ENCODE measurements at regions not wholly inside any gene's neighbourhood (a gene's known extent, or its start where the extent isn't known, plus 50 kb on each side); places are given as distances from the start of the nearest gene placed in this dataset.

DNA sequence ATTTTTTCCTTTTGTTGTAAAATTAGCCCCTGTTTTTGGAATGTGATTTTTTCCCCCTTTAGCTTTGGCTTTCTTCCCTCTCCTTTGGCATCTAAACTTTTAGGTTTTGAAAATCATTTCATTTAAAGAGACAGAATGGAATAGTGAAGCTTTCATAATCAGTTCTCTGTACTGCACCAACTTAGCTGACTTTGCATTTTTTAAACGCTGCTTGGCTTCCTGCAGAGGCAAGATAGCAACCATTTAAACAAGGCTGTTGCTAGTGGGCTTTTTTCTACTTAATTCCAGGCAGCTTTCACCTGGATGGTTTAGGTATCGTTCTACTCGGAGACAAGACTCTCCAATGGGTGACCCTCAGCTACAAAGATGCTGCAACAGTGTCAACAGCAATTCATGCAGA lies 267.9 kb upstream of the PKDCC start:
- Histone ChIP-seq H3K4me3 (ENCODE audit: low read length in 2 of 2) (no peak overlapping the region), H2BK12ac (ENCODE audit: low read length) (no peak overlapping the region), H3K27me3 (ENCODE audit: control insufficient read depth in 3 of 3, insufficient read depth in 3 of 3, low read depth in 1 of 3, low read length in 3 of 3) (peaks cover 0 to 2% (median 0%) of the 10 kb centered on the region in 3 experiments), H3K14ac (ENCODE audit: low read length) (no peak overlapping the region), H3K4me1 (ENCODE audit: control insufficient read depth in 2 of 2, insufficient read depth in 1 of 2, low read depth in 1 of 2, low read length in 2 of 2) (peaks cover 0 to 3% of the 10 kb centered on the region in 2 donors), H3K9ac (ENCODE audit: low read depth, low read length, poor library complexity) (no peak overlapping the region), H3K79me1 (ENCODE audit: low read depth, low read length) (no peaks in the 10 kb centered on the region), H3K4ac (ENCODE audit: low read length) (no peak overlapping the region), H4K8ac (ENCODE audit: low read depth, low read length) (no peak overlapping the region), H3K27ac (replicated peaks; ENCODE audit: low read length) (no peak overlapping the region), H3K23ac (ENCODE audit: low read depth, low read length, poor library complexity) (no peak overlapping the region), H2BK15ac (ENCODE audit: low read length) (no peak overlapping the region), H2AFZ (ENCODE audit: low read length) (no peak overlapping the region), H2BK5ac (ENCODE audit: low read length) (no peak overlapping the region), H2BK120ac (ENCODE audit: low read depth, low read length) (no peak overlapping the region), H2AK5ac (ENCODE audit: low read depth, low read length) (no peak overlapping the region), H3K18ac (ENCODE audit: low read length) (no peak overlapping the region), H3K4me2 (ENCODE audit: insufficient read depth, low read length, poor library complexity, severe bottlenecking) (no peak overlapping the region), H3K9me3 (replicated peaks in 1 of 2; ENCODE audit: control insufficient read depth in 2 of 2, insufficient read depth in 1 of 2, low read depth in 1 of 2, low read length in 2 of 2) (peaks cover 0 to 2% of the 10 kb centered on the region in 2 donors), H4K91ac (ENCODE audit: low read depth, low read length, poor library complexity) (no peak overlapping the region), H3K36me3 (replicated peaks in 1 of 2; ENCODE audit: control insufficient read depth in 2 of 2, insufficient read depth in 2 of 2, low read length in 2 of 2) (no peaks in the 10 kb centered on the region)
- no CpG with 5 or more reads among the region's 3 CpGs for WGBS, 2 donors (ENCODE audit: extremely low coverage in 2 of 2, insufficient read length in 2 of 2, insufficient replicate concordance in 1 of 2)
- DNase-seq (ENCODE audit: low spot score), result no peak

DNA sequence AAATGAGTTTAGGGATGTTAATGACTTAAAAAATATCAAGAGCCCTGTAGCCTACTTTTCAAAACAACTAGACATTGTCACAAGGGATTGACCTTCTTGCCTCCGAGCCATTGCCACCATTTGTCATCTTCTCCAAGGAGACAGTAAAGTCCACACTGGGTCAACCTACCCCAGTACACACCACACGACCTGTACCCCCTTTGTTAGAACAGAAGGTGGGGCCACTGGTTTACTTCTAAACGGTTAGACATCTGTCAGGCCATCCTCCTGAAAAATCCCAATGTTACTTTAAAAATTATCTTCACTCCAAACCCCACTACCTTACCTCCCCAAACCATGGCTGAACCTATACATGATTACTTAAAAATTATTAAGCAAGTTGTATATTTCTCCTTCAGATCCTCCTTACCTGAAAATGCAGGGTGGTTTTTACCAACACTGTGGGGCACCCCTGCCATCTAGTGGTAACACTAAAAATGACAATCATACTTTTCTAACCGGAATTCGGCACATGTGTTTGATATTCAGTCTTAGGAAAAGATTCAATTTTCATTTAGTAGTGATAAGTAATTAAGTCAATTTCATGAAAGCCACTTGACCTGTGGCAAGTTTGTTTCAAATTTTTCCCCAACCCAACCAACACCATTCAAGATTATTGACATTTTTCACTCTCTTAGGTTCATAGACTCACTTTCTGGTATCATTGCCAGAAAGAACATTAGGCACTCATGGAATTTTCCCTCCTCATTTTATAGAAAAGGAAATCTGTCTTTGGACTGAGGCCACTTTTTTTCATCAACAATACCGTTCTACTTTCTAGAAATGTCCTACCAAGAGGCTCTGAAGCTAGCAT lies 265.3 kb upstream of the PKDCC start:
- WGBS, 2 donors (ENCODE audit: extremely low coverage in 2 of 2, insufficient read length in 2 of 2, insufficient replicate concordance in 1 of 2), result no CpG with 5 or more reads among the region's 6 CpGs
- Histone ChIP-seq H3K14ac (ENCODE audit: low read length) (no peak overlapping the region), H4K8ac (ENCODE audit: low read depth, low read length) (no peak overlapping the region), H3K23ac (ENCODE audit: low read depth, low read length, poor library complexity) (no peak overlapping the region), H3K27ac (replicated peaks; ENCODE audit: low read length) (no peak overlapping the region), H3K9ac (ENCODE audit: low read depth, low read length, poor library complexity) (no peak overlapping the region), H3K4me1 (ENCODE audit: control insufficient read depth in 2 of 2, insufficient read depth in 1 of 2, low read depth in 1 of 2, low read length in 2 of 2) (peaks cover 0 to 3% of the 10 kb centered on the region in 2 donors), H2BK5ac (ENCODE audit: low read length) (no peak overlapping the region), H3K4ac (ENCODE audit: low read length) (no peak overlapping the region), H3K9me3 (replicated peaks in 1 of 2; ENCODE audit: control insufficient read depth in 2 of 2, insufficient read depth in 1 of 2, low read depth in 1 of 2, low read length in 2 of 2) (peaks cover 0 to 2% of the 10 kb centered on the region in 2 donors), H2BK15ac (ENCODE audit: low read length) (no peak overlapping the region), H3K36me3 (replicated peaks in 1 of 2; ENCODE audit: control insufficient read depth in 2 of 2, insufficient read depth in 2 of 2, low read length in 2 of 2) (no peaks in the 10 kb centered on the region), H4K91ac (ENCODE audit: low read depth, low read length, poor library complexity) (no peak overlapping the region), H2BK12ac (ENCODE audit: low read length) (no peak overlapping the region), H3K4me2 (ENCODE audit: insufficient read depth, low read length, poor library complexity, severe bottlenecking) (no peak overlapping the region), H3K4me3 (ENCODE audit: low read length in 2 of 2) (no peak overlapping the region), H2BK120ac (ENCODE audit: low read depth, low read length) (no peak overlapping the region), H3K27me3 (ENCODE audit: control insufficient read depth in 3 of 3, insufficient read depth in 3 of 3, low read depth in 1 of 3, low read length in 3 of 3) (peaks cover 0 to 2% (median 0%) of the 10 kb centered on the region in 3 experiments), H2AK5ac (ENCODE audit: low read depth, low read length) (no peak overlapping the region), H2AFZ (ENCODE audit: low read length) (no peak overlapping the region), H3K79me1 (ENCODE audit: low read depth, low read length) (no peaks in the 10 kb centered on the region), H3K18ac (ENCODE audit: low read length) (no peak overlapping the region)
- peak; percentile 37 for DNase-seq (ENCODE audit: low spot score)

DNA sequence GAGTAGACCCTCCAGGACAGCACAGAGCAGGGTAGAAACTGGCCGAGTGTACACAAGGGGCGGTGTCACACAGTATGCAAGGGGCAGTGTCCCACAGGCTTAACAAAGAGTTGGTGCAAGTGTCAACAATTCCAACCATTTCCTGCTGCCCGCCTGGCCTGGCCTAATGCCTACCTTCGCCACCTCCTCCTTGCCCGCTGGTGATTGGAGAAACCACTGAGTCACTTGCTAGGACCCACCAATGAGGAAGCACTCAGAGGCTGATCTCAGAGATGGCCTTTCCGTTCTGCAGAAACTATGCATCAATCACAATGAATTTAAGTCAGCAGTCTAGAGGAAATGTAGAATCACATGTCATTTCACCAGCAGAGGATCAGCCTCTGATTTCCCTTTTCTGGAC lies 263.3 kb upstream of the PKDCC start:
- Histone ChIP-seq H3K9ac (ENCODE audit: low read depth, low read length, poor library complexity) (no peak overlapping the region), H3K79me1 (ENCODE audit: low read depth, low read length) (no peaks in the 10 kb centered on the region), H4K8ac (ENCODE audit: low read depth, low read length) (no peak overlapping the region), H3K4me1 (ENCODE audit: control insufficient read depth in 2 of 2, insufficient read depth in 1 of 2, low read depth in 1 of 2, low read length in 2 of 2) (peaks cover 0 to 3% of the 10 kb centered on the region in 2 donors), H4K91ac (ENCODE audit: low read depth, low read length, poor library complexity) (no peak overlapping the region), H3K4me2 (ENCODE audit: insufficient read depth, low read length, poor library complexity, severe bottlenecking) (no peak overlapping the region), H2BK12ac (ENCODE audit: low read length) (no peak overlapping the region), H3K27me3 (ENCODE audit: control insufficient read depth in 3 of 3, insufficient read depth in 3 of 3, low read depth in 1 of 3, low read length in 3 of 3) (no peaks in the 10 kb centered on the region), H3K9me3 (replicated peaks in 1 of 2; ENCODE audit: control insufficient read depth in 2 of 2, insufficient read depth in 1 of 2, low read depth in 1 of 2, low read length in 2 of 2) (no peaks in the 10 kb centered on the region), H2AK5ac (ENCODE audit: low read depth, low read length) (no peak overlapping the region), H3K23ac (ENCODE audit: low read depth, low read length, poor library complexity) (peak overlapping the region; percentile 6), H3K4me3 (ENCODE audit: low read length in 2 of 2) (no peak overlapping the region), H2BK5ac (ENCODE audit: low read length) (no peak overlapping the region), H2AFZ (ENCODE audit: low read length) (no peak overlapping the region), H2BK120ac (ENCODE audit: low read depth, low read length) (no peak overlapping the region), H3K27ac (replicated peaks; ENCODE audit: low read length) (no peak overlapping the region), H3K18ac (ENCODE audit: low read length) (no peak overlapping the region), H3K36me3 (replicated peaks in 1 of 2; ENCODE audit: control insufficient read depth in 2 of 2, insufficient read depth in 2 of 2, low read length in 2 of 2) (no peaks in the 10 kb centered on the region), H2BK15ac (ENCODE audit: low read length) (no peak overlapping the region), H3K14ac (ENCODE audit: low read length) (no peak overlapping the region), H3K4ac (ENCODE audit: low read length) (no peak overlapping the region)
- DNase-seq (ENCODE audit: low spot score), result no peak
- WGBS, 2 donors (ENCODE audit: extremely low coverage in 2 of 2, insufficient read length in 2 of 2, insufficient replicate concordance in 1 of 2), result no CpG with 5 or more reads among the region's 6 CpGs

DNA sequence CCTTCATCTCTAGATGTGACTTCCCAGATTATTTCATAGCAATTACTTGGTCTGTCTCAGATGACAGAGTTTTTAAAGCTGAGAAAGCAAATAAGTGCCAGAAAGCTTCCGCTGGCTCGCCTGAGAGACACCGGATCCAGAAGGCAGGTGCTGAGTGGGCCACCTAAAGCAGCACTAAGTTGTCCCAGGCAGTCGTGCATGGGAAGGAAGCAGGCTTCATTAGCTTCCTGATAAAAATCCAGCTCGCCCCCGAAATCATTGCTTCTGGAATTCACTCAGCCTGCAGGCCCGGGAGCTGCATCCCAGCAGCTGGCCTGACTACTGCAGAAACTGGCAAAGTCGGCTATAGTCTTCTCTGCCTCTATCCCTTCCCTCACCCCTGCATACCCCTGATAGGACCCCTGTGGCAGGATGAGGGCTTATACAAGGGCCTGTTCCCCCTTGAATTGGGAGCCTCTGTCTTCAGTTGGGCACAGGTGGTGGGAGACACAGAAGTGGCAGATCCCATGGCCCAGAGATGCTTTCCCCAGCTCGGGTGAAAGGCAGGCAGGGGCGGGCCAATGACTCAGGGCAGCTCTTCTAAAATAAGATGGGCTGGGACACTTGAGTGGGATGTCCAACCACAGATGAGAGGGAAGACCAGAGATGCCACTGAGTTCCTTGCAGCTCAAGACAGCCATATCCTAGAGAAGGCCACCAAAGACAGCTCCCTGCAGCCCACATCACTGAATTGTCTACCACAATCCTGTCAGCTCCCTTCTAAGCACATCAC lies 262.4 kb upstream of the PKDCC start:
- Histone ChIP-seq H3K9me3 (replicated peaks in 1 of 2; ENCODE audit: control insufficient read depth in 2 of 2, insufficient read depth in 1 of 2, low read depth in 1 of 2, low read length in 2 of 2) (no peaks in the 10 kb centered on the region), H3K36me3 (replicated peaks in 1 of 2; ENCODE audit: control insufficient read depth in 2 of 2, insufficient read depth in 2 of 2, low read length in 2 of 2) (no peaks in the 10 kb centered on the region), H2BK12ac (ENCODE audit: low read length) (no peak overlapping the region), H3K18ac (ENCODE audit: low read length) (no peak overlapping the region), H3K14ac (ENCODE audit: low read length) (no peak overlapping the region), H3K27me3 (ENCODE audit: control insufficient read depth in 3 of 3, insufficient read depth in 3 of 3, low read depth in 1 of 3, low read length in 3 of 3) (no peaks in the 10 kb centered on the region), H2AK5ac (ENCODE audit: low read depth, low read length) (no peak overlapping the region), H2BK120ac (ENCODE audit: low read depth, low read length) (no peak overlapping the region), H2BK5ac (ENCODE audit: low read length) (no peak overlapping the region), H2BK15ac (ENCODE audit: low read length) (no peak overlapping the region), H2AFZ (ENCODE audit: low read length) (no peak overlapping the region), H4K8ac (ENCODE audit: low read depth, low read length) (no peak overlapping the region), H3K79me1 (ENCODE audit: low read depth, low read length) (no peaks in the 10 kb centered on the region), H3K4me2 (ENCODE audit: insufficient read depth, low read length, poor library complexity, severe bottlenecking) (no peak overlapping the region), H3K4me1 (ENCODE audit: control insufficient read depth in 2 of 2, insufficient read depth in 1 of 2, low read depth in 1 of 2, low read length in 2 of 2) (no peaks in the 10 kb centered on the region), H3K9ac (ENCODE audit: low read depth, low read length, poor library complexity) (no peak overlapping the region), H3K4ac (ENCODE audit: low read length) (no peak overlapping the region), H4K91ac (ENCODE audit: low read depth, low read length, poor library complexity) (no peak overlapping the region), H3K23ac (ENCODE audit: low read depth, low read length, poor library complexity) (no peak overlapping the region), H3K27ac (replicated peaks; ENCODE audit: low read length) (no peak overlapping the region), H3K4me3 (ENCODE audit: low read length in 2 of 2) (no peak overlapping the region)
- DNase-seq (ENCODE audit: low spot score), result no peak
- WGBS, 2 donors (ENCODE audit: extremely low coverage in 2 of 2, insufficient read length in 2 of 2, insufficient replicate concordance in 1 of 2), result no CpG with 5 or more reads among the region's 10 CpGs
